ENCODE measurements at regions not wholly inside any gene's neighbourhood (a gene's known extent, or its start where the extent isn't known, plus 50 kb on each side); places are given as distances from the start of the nearest gene placed in this dataset.

DNA sequence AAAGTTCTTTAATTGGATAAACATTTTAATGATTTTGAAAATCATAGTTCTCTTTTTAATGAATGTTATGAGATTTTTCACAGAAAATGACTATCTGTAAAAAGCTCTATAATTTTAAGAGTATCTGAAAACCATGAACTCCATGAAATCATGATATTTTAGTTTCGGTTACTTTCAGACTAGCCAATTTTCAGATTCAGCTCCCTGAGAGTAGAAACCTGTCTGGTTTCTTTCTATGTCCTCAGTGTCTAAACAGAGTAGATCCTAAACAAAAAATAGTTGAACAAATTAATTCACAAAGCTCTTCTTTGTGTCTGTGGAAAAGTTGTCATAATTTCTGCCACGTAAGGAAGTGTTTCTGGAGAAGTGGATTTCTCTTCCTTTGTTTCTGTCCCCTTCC, 1247.7 kb downstream of the NSUN3 start:
- TF ChIP-seq, protein P1, sequence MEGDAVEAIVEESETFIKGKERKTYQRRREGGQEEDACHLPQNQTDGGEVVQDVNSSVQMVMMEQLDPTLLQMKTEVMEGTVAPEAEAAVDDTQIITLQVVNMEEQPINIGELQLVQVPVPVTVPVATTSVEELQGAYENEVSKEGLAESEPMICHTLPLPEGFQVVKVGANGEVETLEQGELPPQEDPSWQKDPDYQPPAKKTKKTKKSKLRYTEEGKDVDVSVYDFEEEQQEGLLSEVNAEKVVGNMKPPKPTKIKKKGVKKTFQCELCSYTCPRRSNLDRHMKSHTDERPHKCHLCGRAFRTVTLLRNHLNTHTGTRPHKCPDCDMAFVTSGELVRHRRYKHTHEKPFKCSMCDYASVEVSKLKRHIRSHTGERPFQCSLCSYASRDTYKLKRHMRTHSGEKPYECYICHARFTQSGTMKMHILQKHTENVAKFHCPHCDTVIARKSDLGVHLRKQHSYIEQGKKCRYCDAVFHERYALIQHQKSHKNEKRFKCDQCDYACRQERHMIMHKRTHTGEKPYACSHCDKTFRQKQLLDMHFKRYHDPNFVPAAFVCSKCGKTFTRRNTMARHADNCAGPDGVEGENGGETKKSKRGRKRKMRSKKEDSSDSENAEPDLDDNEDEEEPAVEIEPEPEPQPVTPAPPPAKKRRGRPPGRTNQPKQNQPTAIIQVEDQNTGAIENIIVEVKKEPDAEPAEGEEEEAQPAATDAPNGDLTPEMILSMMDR (optimal IDR thresholded peaks at IDR 0.05 in 1 of 3, IDR thresholded peaks at IDR 0.05 in 1 of 3, conservative IDR thresholded peaks at IDR 0.05 in 1 of 3; ENCODE audit: extremely low read depth in 1 of 3, insufficient read depth in 2 of 3, low read length in 3 of 3) = no peak
- TF ChIP-seq EZH2 (IDR thresholded peaks at IDR 0.05; ENCODE audit: low read length) = no peak

Data from keratinocyte (primary cell).